CD14-positive monocyte (primary cell): ENCODE measurements at regions not wholly inside any gene's neighbourhood (a gene's known extent, or its start where the extent isn't known, plus 50 kb on each side); places are given as distances from the start of the nearest gene placed in this dataset.

ENCODE experiments used
- DNase-seq, 3 donors: peaks; one replicate each; pipeline ENCODE4 v3.0.0-alpha.2; 2011 to 2022
- H2AFZ ChIP-seq: 2 replicates; pipeline ENCODE4 v1.6.0; 2012; ENCODE audit warnings: mild to moderate bottlenecking, low read depth, low read length, inconsistent platforms; ENCODE audit not compliant: insufficient read depth, poor library complexity, severe bottlenecking
- H3K27ac ChIP-seq, 2 donors: 1 replicate in 1 of 2; 2 replicates in 1 of 2; pipeline ENCODE4 v1.5.1; 2012 to 2013; ENCODE audit warnings: low read length in 2 of 2, control low read depth in 1 of 2, inconsistent platforms in 1 of 2, low read depth in 1 of 2, mild to moderate bottlenecking in 1 of 2
- H3K27me3 ChIP-seq, 2 donors: one replicate each; pipeline versions ENCODE4 v1.6.0 to v1.6.1; 2011 to 2013; ENCODE audit warnings: low read length in 2 of 2; ENCODE audit not compliant: control insufficient read depth in 2 of 2, insufficient read depth in 2 of 2
- H3K36me3 ChIP-seq, 2 donors: replicated peaks in 1 of 2; 1 replicate in 1 of 2; 2 replicates in 1 of 2; pipeline versions ENCODE4 v1.5.1 to v1.6.1; 2012 to 2013; ENCODE audit warnings: low read length in 2 of 2, control low read depth in 1 of 2, inconsistent platforms in 1 of 2, mild to moderate bottlenecking in 1 of 2; ENCODE audit not compliant: insufficient read depth in 2 of 2, control insufficient read depth in 1 of 2
- H3K4me1 ChIP-seq, 2 donors: 1 replicate in 1 of 2; 2 replicates in 1 of 2; pipeline versions ENCODE4 v1.5.1 to v1.6.1; 2012 to 2013; ENCODE audit warnings: low read length in 2 of 2, control low read depth in 1 of 2, inconsistent platforms in 1 of 2, mild to moderate bottlenecking in 1 of 2, moderate library complexity in 1 of 2; ENCODE audit not compliant: insufficient read depth in 2 of 2, control insufficient read depth in 1 of 2
- H3K4me2 ChIP-seq: replicated peaks from 2 replicates; pipeline ENCODE3; 2012; ENCODE audit warnings: low read length, moderate library complexity, mild to moderate bottlenecking; ENCODE audit not compliant: poor library complexity, severe bottlenecking; ENCODE audit errors: extremely low read depth
- H3K4me3 ChIP-seq, 3 experiments: fragments of 200-600 bp in 1 of 3; sonication (generic) in 1 of 3; replicated peaks in 1 of 3; 1 replicate in 2 of 3; 2 replicates in 1 of 3; pipeline ENCODE4 v1.5.1; 2011 to 2013; ENCODE audit warnings: low read length in 3 of 3, mild to moderate bottlenecking in 3 of 3, control low read depth in 2 of 3, low read depth in 2 of 3, inconsistent platforms in 1 of 3, moderate library complexity in 1 of 3
- H3K79me2 ChIP-seq: 2 replicates; pipeline ENCODE4 v1.6.0; 2012; ENCODE audit warnings: mild to moderate bottlenecking, control low read depth, inconsistent platforms, low read length, moderate library complexity; ENCODE audit not compliant: insufficient read depth
- H3K9ac ChIP-seq: 2 replicates; pipeline ENCODE4 v1.6.0; 2017; ENCODE audit warnings: low read length, mild to moderate bottlenecking; ENCODE audit not compliant: insufficient read depth, poor library complexity, severe bottlenecking
- H3K9me3 ChIP-seq, 2 donors: replicated peaks in 1 of 2; 1 replicate in 1 of 2; 2 replicates in 1 of 2; pipeline versions ENCODE4 v1.5.1 to v1.6.1; 2012 to 2013; ENCODE audit warnings: low read length in 2 of 2, control low read depth in 1 of 2; ENCODE audit not compliant: control insufficient read depth in 1 of 2, insufficient read depth in 1 of 2
- H4K20me1 ChIP-seq: 2 replicates; pipeline ENCODE4 v1.6.0; 2012; ENCODE audit warnings: mild to moderate bottlenecking, low read length, control low read depth, moderate library complexity; ENCODE audit not compliant: insufficient read depth
- H3K27ac Mint-ChIP-seq, 7 donors: one replicate each; pipeline ENCODE4 v1.8.0; 2020; ENCODE audit warnings: mild to moderate bottlenecking in 7 of 7, mixed read lengths in 7 of 7, moderate library complexity in 6 of 7, inconsistent platforms in 2 of 7
- H3K27me3 Mint-ChIP-seq, 3 donors: one replicate each; pipeline ENCODE4 v1.8.0; 2021 to 2022; ENCODE audit warnings: low read depth in 3 of 3, mild to moderate bottlenecking in 3 of 3, mixed read lengths in 3 of 3, moderate library complexity in 3 of 3, inconsistent platforms in 1 of 3
- H3K36me3 Mint-ChIP-seq, 2 donors: one replicate each; pipeline ENCODE4 v1.8.0; 2020; ENCODE audit warnings: mixed read lengths in 2 of 2, inconsistent platforms in 1 of 2, mild to moderate bottlenecking in 1 of 2
- H3K4me1 Mint-ChIP-seq: one replicate; pipeline ENCODE4 v1.8.0; 2020; ENCODE audit warnings: mild to moderate bottlenecking, mixed read lengths
- H3K4me3 Mint-ChIP-seq, 2 donors: one replicate each; pipeline ENCODE4 v1.8.0; 2020; ENCODE audit warnings: mild to moderate bottlenecking in 2 of 2, mixed read lengths in 2 of 2, moderate library complexity in 1 of 2
- H3K9me3 Mint-ChIP-seq, 7 donors: one replicate each; pipeline ENCODE4 v1.8.0; 2020 to 2022; ENCODE audit warnings: mixed read lengths in 7 of 7, mild to moderate bottlenecking in 6 of 7, moderate library complexity in 6 of 7, inconsistent platforms in 2 of 7
- CTCF ChIP-seq: fragments of 200-600 bp; IDR thresholded peaks from one replicate; pipeline ENCODE4 v1.8.0; 2022; ENCODE audit warnings: antibody characterized with exemption, mild to moderate bottlenecking
- WGBS: methylation state at CpG from one replicate; pipeline ENCODE4 v1.1.5; 2013; ENCODE audit warnings: missing lambda C conversion rate; ENCODE audit not compliant: insufficient coverage; 5-methylcytosine and 5-hydroxymethylcytosine counted together
- intact Hi-C, 2 donors: fragments of 100-400 bp; cut with micrococcal nuclease; formaldehyde crosslinking; loops; one replicate each; pipeline versions ENCODE4 v1.15.0 to v1.15.1; 2023

- H3K9ac ChIP-seq = no peak overlapping the region
- H3K36me3 Mint-ChIP-seq = no peaks in the 10 kb centered on the region
- H3K27ac Mint-ChIP-seq = no peak overlapping the region
- H3K4me3 ChIP-seq = no peak overlapping the region
- H4K20me1 ChIP-seq = no peaks in the 10 kb centered on the region
- no peaks in the 10 kb centered on the region for H3K36me3 ChIP-seq
- DNase-seq = no peak
- H3K9me3 ChIP-seq = peaks cover 0 to 8% of the 10 kb centered on the region in 2 donors
- no peak overlapping the region for H3K4me3 Mint-ChIP-seq
- WGBS = no CpG with 5 or more reads among the region's 7 CpGs
- H3K9me3 Mint-ChIP-seq = peaks cover 2 to 13% (median 7%) of the 10 kb centered on the region in 7 donors
- intact Hi-C loops = no loop called here
- peaks cover 0 to 3% (median 0%) of the 10 kb centered on the region in 3 donors for H3K27me3 Mint-ChIP-seq
- H3K79me2 ChIP-seq = no peaks in the 10 kb centered on the region
- H3K27ac ChIP-seq = no peak overlapping the region
- no peak for TF ChIP-seq CTCF
- no peak overlapping the region for H2AFZ ChIP-seq
- H3K27me3 ChIP-seq = no peaks in the 10 kb centered on the region
- no peak overlapping the region for H3K4me2 ChIP-seq
- H3K4me1 Mint-ChIP-seq = no peaks in the 10 kb centered on the region
- no peaks in the 10 kb centered on the region for H3K4me1 ChIP-seq
Observed at GRCh38 chr3:66577426-66578203, 76.8 kb upstream of the LRIG1 start.

GRCh38 chr3:66581256-66581655 lies 80.4 kb upstream of the LRIG1 start:
- H3K4me1 ChIP-seq = no peaks in the 10 kb centered on the region
- H3K27ac ChIP-seq = no peak overlapping the region
- TF ChIP-seq CTCF = no peak
- H4K20me1 ChIP-seq = no peaks in the 10 kb centered on the region
- Mint-ChIP-seq H3K4me1 (peaks cover 5% of the 10 kb centered on the region), H3K4me3 (no peak overlapping the region), H3K27me3 (peaks cover 0 to 3% (median 0%) of the 10 kb centered on the region in 3 donors), H3K27ac (peak overlapping the region in 1 of 7 donors; percentile 13), H3K36me3 (no peaks in the 10 kb centered on the region), H3K9me3 (peaks cover 2 to 19% (median 7%) of the 10 kb centered on the region in 7 donors)
- H2AFZ ChIP-seq = no peak overlapping the region
- no peaks in the 10 kb centered on the region for H3K36me3 ChIP-seq
- no peak for DNase-seq
- 88% methylated on average over 1 of the region's 6 CpGs for WGBS
- H3K9me3 ChIP-seq = peaks cover 0 to 8% of the 10 kb centered on the region in 2 donors
- no peak overlapping the region for H3K9ac ChIP-seq
- H3K27me3 ChIP-seq = no peaks in the 10 kb centered on the region
- H3K79me2 ChIP-seq = no peaks in the 10 kb centered on the region
- intact Hi-C loops = no loop called here
- no peak overlapping the region for H3K4me3 ChIP-seq
- H3K4me2 ChIP-seq = no peak overlapping the region
